ENCODE measurements at regions not wholly inside any gene's neighbourhood (a gene's known extent, or its start where the extent isn't known, plus 50 kb on each side); places are given as distances from the start of the nearest gene placed in this dataset.

DNA sequence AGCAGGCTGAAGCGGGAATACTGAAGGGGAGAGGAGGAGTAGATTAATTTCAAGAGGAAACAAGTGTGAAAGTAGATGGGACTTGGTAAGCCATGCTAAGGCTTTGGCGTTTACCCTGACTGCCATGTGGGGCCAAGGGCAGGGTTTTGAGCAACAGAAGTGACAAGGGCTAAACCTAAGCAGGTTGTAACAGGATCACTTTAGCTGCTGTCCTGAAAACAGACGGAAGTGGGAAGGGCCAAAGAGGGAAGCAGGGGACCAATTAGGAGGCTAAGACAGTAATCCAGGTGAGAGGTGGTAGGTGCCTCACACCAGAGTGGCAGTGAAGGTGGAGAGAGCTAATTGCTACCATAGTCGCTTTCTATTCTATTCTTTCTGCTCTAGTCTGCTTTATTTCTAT lies 166.5 kb downstream of the PJA1 start:
- TF ChIP-seq GATA2 (IDR thresholded peaks at IDR 0.05; ENCODE audit: low read depth, low read length), result no peak
- TF ChIP-seq GATA3 (IDR thresholded peaks at IDR 0.05; ENCODE audit: low read depth, low read length), result no peak

Measured in SH-SY5Y (cell line).